ENCODE measurements at regions not wholly inside any gene's neighbourhood (a gene's known extent, or its start where the extent isn't known, plus 50 kb on each side); places are given as distances from the start of the nearest gene placed in this dataset.

GRCh38 chr13:104357672-104358354 is 1291.6 kb upstream of the SLC10A2 start:
- 54% methylated on average over 9 of the region's 9 CpGs for WGBS

GRCh38 chr13:104357174-104357573 is 1291.0 kb upstream of the SLC10A2 start:
- DNase-seq (ENCODE audit: extremely low spot score), result no peak
- Histone ChIP-seq H3K9me3 (peaks cover 0 to 5% (median 0%) of the 10 kb centered on the region in 4 donors), H3K4me1 (peaks cover 0 to 7% (median 0%) of the 10 kb centered on the region in 4 donors), H3K27ac (replicated peaks in 1 of 4) (no peak overlapping the region), H3K4me3 (no peak overlapping the region), H3K27me3 (no peaks in the 10 kb centered on the region), H3K36me3 (no peaks in the 10 kb centered on the region)
- intact Hi-C loops (cut with DNase I), result no loop called here
- WGBS, result 25% methylated on average over 5 of the region's 5 CpGs
- no peak for TF ChIP-seq POLR2AphosphoS5 (IDR thresholded peaks at IDR 0.05)
- TF ChIP-seq CTCF (IDR thresholded peaks at IDR 0.05), result no peak
- no peak for TF ChIP-seq EP300 (IDR thresholded peaks at IDR 0.05)
- TF ChIP-seq POLR2A (IDR thresholded peaks at IDR 0.05; ENCODE audit: low read depth), result no peak

More at GRCh38 chr13:104357672-104358354, 1291.6 kb upstream of the SLC10A2 start:
- TF ChIP-seq EP300 (IDR thresholded peaks at IDR 0.05) (no peak), POLR2A (IDR thresholded peaks at IDR 0.05; ENCODE audit: low read depth) (no peak), CTCF (IDR thresholded peaks at IDR 0.05) (no peak), POLR2AphosphoS5 (IDR thresholded peaks at IDR 0.05) (no peak)
- intact Hi-C loops (cut with DNase I), result no loop called here
- Histone ChIP-seq H3K27ac (replicated peaks in 1 of 4) (no peak overlapping the region), H3K9me3 (peaks cover 0 to 5% (median 0%) of the 10 kb centered on the region in 4 donors), H3K27me3 (no peaks in the 10 kb centered on the region), H3K36me3 (no peaks in the 10 kb centered on the region), H3K4me1 (peaks cover 0 to 7% (median 0%) of the 10 kb centered on the region in 4 donors), H3K4me3 (no peak overlapping the region)
- DNase-seq (ENCODE audit: extremely low spot score), result no peak

- TF ChIP-seq POLR2AphosphoS5 (IDR thresholded peaks at IDR 0.05) (no peak), POLR2A (IDR thresholded peaks at IDR 0.05; ENCODE audit: low read depth) (no peak), EP300 (IDR thresholded peaks at IDR 0.05) (no peak), CTCF (IDR thresholded peaks at IDR 0.05) (no peak)
- intact Hi-C loops (cut with DNase I), result no loop called here
- peaks cover 0 to 7% (median 0%) of the 10 kb centered on the region in 4 donors for H3K4me1 ChIP-seq
These were observed 1288.9 kb upstream of the SLC10A2 start for GRCh38 chr13:104355041-104355670.

GRCh38 chr13:104327211-104327610 is 1261.0 kb upstream of the SLC10A2 start:
- Histone ChIP-seq H3K9me3 (peaks cover 0 to 5% (median 0%) of the 10 kb centered on the region in 4 donors), H3K36me3 (no peaks in the 10 kb centered on the region), H3K27ac (replicated peaks in 1 of 4) (no peak overlapping the region), H3K4me3 (no peak overlapping the region), H3K4me1 (no peaks in the 10 kb centered on the region), H3K27me3 (no peaks in the 10 kb centered on the region)
- DNase-seq (ENCODE audit: extremely low spot score), result no peak
- intact Hi-C loops (cut with DNase I), result no loop called here
- TF ChIP-seq CTCF (IDR thresholded peaks at IDR 0.05) (no peak), EP300 (IDR thresholded peaks at IDR 0.05) (no peak), POLR2A (IDR thresholded peaks at IDR 0.05; ENCODE audit: low read depth) (no peak), POLR2AphosphoS5 (IDR thresholded peaks at IDR 0.05) (no peak)

More at GRCh38 chr13:104355041-104355670, 1288.9 kb upstream of the SLC10A2 start:
- H3K27me3 ChIP-seq, result no peaks in the 10 kb centered on the region
- WGBS, result 86% methylated on average over 6 of the region's 6 CpGs
- no peak for DNase-seq (ENCODE audit: extremely low spot score)
- H3K4me3 ChIP-seq, result no peak overlapping the region
- no peaks in the 10 kb centered on the region for H3K36me3 ChIP-seq
- H3K27ac ChIP-seq (replicated peaks in 1 of 4), result no peak overlapping the region
- H3K9me3 ChIP-seq, result no peaks in the 10 kb centered on the region

Data from esophagus muscularis mucosa (tissue), 4 donors.